Stimulated activated CD8-positive, alpha-beta memory T cell treated with anti-CD3 and anti-CD28 coated beads, Interleukin-15, amount 100 ng/mL, for 4 hours (primary cell): ENCODE measurements at regions not wholly inside any gene's neighbourhood (a gene's known extent, or its start where the extent isn't known, plus 50 kb on each side); places are given as distances from the start of the nearest gene placed in this dataset.
A peak's percentile ranks its signal among the peaks of the same experiment; 100 is the strongest.
"Not testable (repeated sequence)": the region's sequence is repeated elsewhere in the genome, so short reads cannot be mapped to it uniquely, and the experiment has no call there.

Experiments used
- DNase-seq, 2 donors: peaks; one replicate each; pipeline ENCODE4 v3.0.0-alpha.2; 2020; ENCODE audit warnings: low read depth in 2 of 2

- DNase-seq: no peak
These were observed 102.3 kb upstream of the IPO9 start for GRCh38 chr1:201726700-201727099.

- DNase-seq: no peak
These were observed 100.2 kb upstream of the IPO9 start for GRCh38 chr1:201728731-201729130.

- no peak for DNase-seq
These were observed 98.9 kb upstream of the IPO9 start for GRCh38 chr1:201729973-201730608.

- DNase-seq: no peak
These were observed 98.3 kb upstream of the IPO9 start for GRCh38 chr1:201730611-201731010.

GRCh38 chr1:201731142-201731541 is 97.8 kb upstream of the IPO9 start:
- DNase-seq: no peak

GRCh38 chr1:201731592-201731991 is 97.4 kb upstream of the IPO9 start:
- DNase-seq: no peak

- DNase-seq: no peak
These were observed 96.6 kb upstream of the IPO9 start for GRCh38 chr1:201732351-201732750.

- DNase-seq: not testable (repeated sequence)
These were observed 94.7 kb upstream of the IPO9 start for GRCh38 chr1:201734221-201734620.

- DNase-seq: no peak
These were observed 94.2 kb upstream of the IPO9 start for GRCh38 chr1:201734786-201735185.

- no peak for DNase-seq
These were observed 92.1 kb upstream of the IPO9 start for GRCh38 chr1:201736707-201737320.

- DNase-seq: no peak
These were observed 91.5 kb upstream of the IPO9 start for GRCh38 chr1:201737352-201738060.

GRCh38 chr1:201739080-201739479 is 89.9 kb upstream of the IPO9 start:
- DNase-seq: no peak

GRCh38 chr1:201739492-201740085 is 89.4 kb upstream of the IPO9 start:
- DNase-seq: peak in 1 of 2 donors; percentile 17

GRCh38 chr1:201740086-201740541 is 88.8 kb upstream of the IPO9 start:
- no peak for DNase-seq

GRCh38 chr1:201740670-201741111 is 88.3 kb upstream of the IPO9 start:
- DNase-seq: no peak

GRCh38 chr1:201741763-201742342 is 87.1 kb upstream of the IPO9 start:
- no peak for DNase-seq

- DNase-seq: no peak
These were observed 86.5 kb upstream of the IPO9 start for GRCh38 chr1:201742476-201742875.

- DNase-seq: no peak
These were observed 85.8 kb upstream of the IPO9 start for GRCh38 chr1:201742955-201743805.

GRCh38 chr1:201745023-201745422 is 83.9 kb upstream of the IPO9 start:
- no peak for DNase-seq

GRCh38 chr1:201746156-201746555 is 82.8 kb upstream of the IPO9 start:
- DNase-seq: no peak

- DNase-seq: no peak
These were observed 81.7 kb upstream of the IPO9 start for GRCh38 chr1:201747261-201747660.
